Hepatic stellate cell (primary cell): ENCODE measurements at regions not wholly inside any gene's neighbourhood (a gene's known extent, or its start where the extent isn't known, plus 50 kb on each side); places are given as distances from the start of the nearest gene placed in this dataset.
A peak's percentile ranks its signal among the peaks of the same experiment; 100 is the strongest.
"Not testable (repeated sequence)": the region's sequence is repeated elsewhere in the genome, so short reads cannot be mapped to it uniquely, and the experiment has no call there.

Experiments used
- DNase-seq: peaks from one replicate; pipeline ENCODE4 v3.0.0; 2011; ENCODE audit warnings: low spot score

GRCh38 chr12:62008703-62009102, 251.5 kb upstream of the USP15 start:
- no peak for DNase-seq

GRCh38 chr12:62009445-62009844, 250.8 kb upstream of the USP15 start:
- no peak for DNase-seq

- not testable (repeated sequence) for DNase-seq
Observed at GRCh38 chr12:62010331-62010906, 249.8 kb upstream of the USP15 start.

GRCh38 chr12:62010973-62011372, 249.2 kb upstream of the USP15 start:
- DNase-seq: not testable (repeated sequence)

- no peak for DNase-seq
Observed at GRCh38 chr12:62014330-62014729, 245.9 kb upstream of the USP15 start.

GRCh38 chr12:62016021-62016420, 244.2 kb upstream of the USP15 start:
- DNase-seq: no peak

GRCh38 chr12:62021808-62022207, 238.4 kb upstream of the USP15 start:
- no peak for DNase-seq

- DNase-seq: no peak
Observed at GRCh38 chr12:62028536-62028935, 231.7 kb upstream of the USP15 start.

GRCh38 chr12:62032870-62033269, 227.3 kb upstream of the USP15 start:
- no peak for DNase-seq

- no peak for DNase-seq
Observed at GRCh38 chr12:62044450-62045135, 215.6 kb upstream of the USP15 start.

GRCh38 chr12:62045211-62045610, 215.0 kb upstream of the USP15 start:
- no peak for DNase-seq

- DNase-seq: no peak
Observed at GRCh38 chr12:62050785-62051184, 209.4 kb upstream of the USP15 start.

- no peak for DNase-seq
Observed at GRCh38 chr12:62069976-62070375, 190.2 kb upstream of the USP15 start.

GRCh38 chr12:62073236-62073635, 187.0 kb upstream of the USP15 start:
- DNase-seq: not testable (repeated sequence)

- no peak for DNase-seq
Observed at GRCh38 chr12:62075870-62076269, 184.3 kb upstream of the USP15 start.

GRCh38 chr12:62078020-62078419, 182.2 kb upstream of the USP15 start:
- no peak for DNase-seq

GRCh38 chr12:62082448-62082847, 177.8 kb upstream of the USP15 start:
- no peak for DNase-seq

- no peak for DNase-seq
Observed at GRCh38 chr12:62098132-62098531, 162.1 kb upstream of the USP15 start.

GRCh38 chr12:62103748-62104147, 156.5 kb upstream of the USP15 start:
- no peak for DNase-seq

- DNase-seq: no peak
Observed at GRCh38 chr12:62106547-62107185, 153.5 kb upstream of the USP15 start.

GRCh38 chr12:62113366-62114011, 146.7 kb upstream of the USP15 start:
- no peak for DNase-seq

GRCh38 chr12:62116986-62117385, 143.2 kb upstream of the USP15 start:
- DNase-seq: no peak

- peak; percentile 6 for DNase-seq
Observed at GRCh38 chr12:62123721-62124203, 136.4 kb upstream of the USP15 start.
